HG02588 (cell line): ENCODE measurements at regions not wholly inside any gene's neighbourhood (a gene's known extent, or its start where the extent isn't known, plus 50 kb on each side); places are given as distances from the start of the nearest gene placed in this dataset.
A peak's percentile ranks its signal among the peaks of the same experiment; 100 is the strongest.
"Not testable (repeated sequence)": the region's sequence is repeated elsewhere in the genome, so short reads cannot be mapped to it uniquely, and the experiment has no call there.

Experiments
- ATAC-seq: cut with Tn5 transposase; IDR thresholded peaks from one replicate; pipeline ENCODE4 v1.9.1; 2021; ENCODE audit warnings: mild to moderate bottlenecking, moderate library complexity; ENCODE audit not compliant: unreplicated experiment

- ATAC-seq: no peak
These were observed 225.9 kb upstream of the GYPA start for GRCh38 chr4:144366425-144366824.

GRCh38 chr4:144371485-144371884, 231.0 kb upstream of the GYPA start:
- ATAC-seq: no peak

- peak; percentile 86 for ATAC-seq
These were observed 233.5 kb upstream of the GYPA start for GRCh38 chr4:144374065-144374464.

GRCh38 chr4:144376866-144377265, 236.3 kb upstream of the GYPA start:
- ATAC-seq: no peak

- ATAC-seq: no peak
These were observed 243.9 kb upstream of the GYPA start for GRCh38 chr4:144384408-144384807.

GRCh38 chr4:144399927-144400326, 246.0 kb upstream of the HHIP start:
- ATAC-seq: peak; percentile 83

GRCh38 chr4:144402176-144402575, 243.8 kb upstream of the HHIP start:
- ATAC-seq: no peak

GRCh38 chr4:144402999-144403398, 243.0 kb upstream of the HHIP start:
- ATAC-seq: no peak

- ATAC-seq: no peak
These were observed 242.1 kb upstream of the HHIP start for GRCh38 chr4:144403893-144404292.

GRCh38 chr4:144409525-144409924, 236.4 kb upstream of the HHIP start:
- no peak for ATAC-seq

GRCh38 chr4:144410230-144410783, 235.6 kb upstream of the HHIP start:
- no peak for ATAC-seq

- ATAC-seq: peak; percentile 52
These were observed 234.8 kb upstream of the HHIP start for GRCh38 chr4:144411119-144411518.

GRCh38 chr4:144411700-144412099, 234.3 kb upstream of the HHIP start:
- peak; percentile 61 for ATAC-seq

- ATAC-seq: no peak
These were observed 224.9 kb upstream of the HHIP start for GRCh38 chr4:144421056-144421455.

GRCh38 chr4:144421839-144422565, 224.0 kb upstream of the HHIP start:
- ATAC-seq: no peak

GRCh38 chr4:144423930-144424329, 222.0 kb upstream of the HHIP start:
- no peak for ATAC-seq

GRCh38 chr4:144426023-144426422, 219.9 kb upstream of the HHIP start:
- ATAC-seq: not testable (repeated sequence)

GRCh38 chr4:144442713-144443112, 203.2 kb upstream of the HHIP start:
- no peak for ATAC-seq

- ATAC-seq: no peak
These were observed 196.3 kb upstream of the HHIP start for GRCh38 chr4:144449611-144450010.

GRCh38 chr4:144450526-144450925, 195.4 kb upstream of the HHIP start:
- ATAC-seq: no peak

GRCh38 chr4:144451766-144452450, 194.0 kb upstream of the HHIP start:
- ATAC-seq: no peak

GRCh38 chr4:144456196-144456595, 189.8 kb upstream of the HHIP start:
- ATAC-seq: no peak
